ENCODE measurements at regions not wholly inside any gene's neighbourhood (a gene's known extent, or its start where the extent isn't known, plus 50 kb on each side); places are given as distances from the start of the nearest gene placed in this dataset.

GRCh38 chr4:84378983-84379382, 120.1 kb downstream of the NKX6-1 start:
- TF ChIP-seq EZH2phosphoT487 (IDR thresholded peaks at IDR 0.05; ENCODE audit: low read depth), result no peak
- TF ChIP-seq, protein P1, sequence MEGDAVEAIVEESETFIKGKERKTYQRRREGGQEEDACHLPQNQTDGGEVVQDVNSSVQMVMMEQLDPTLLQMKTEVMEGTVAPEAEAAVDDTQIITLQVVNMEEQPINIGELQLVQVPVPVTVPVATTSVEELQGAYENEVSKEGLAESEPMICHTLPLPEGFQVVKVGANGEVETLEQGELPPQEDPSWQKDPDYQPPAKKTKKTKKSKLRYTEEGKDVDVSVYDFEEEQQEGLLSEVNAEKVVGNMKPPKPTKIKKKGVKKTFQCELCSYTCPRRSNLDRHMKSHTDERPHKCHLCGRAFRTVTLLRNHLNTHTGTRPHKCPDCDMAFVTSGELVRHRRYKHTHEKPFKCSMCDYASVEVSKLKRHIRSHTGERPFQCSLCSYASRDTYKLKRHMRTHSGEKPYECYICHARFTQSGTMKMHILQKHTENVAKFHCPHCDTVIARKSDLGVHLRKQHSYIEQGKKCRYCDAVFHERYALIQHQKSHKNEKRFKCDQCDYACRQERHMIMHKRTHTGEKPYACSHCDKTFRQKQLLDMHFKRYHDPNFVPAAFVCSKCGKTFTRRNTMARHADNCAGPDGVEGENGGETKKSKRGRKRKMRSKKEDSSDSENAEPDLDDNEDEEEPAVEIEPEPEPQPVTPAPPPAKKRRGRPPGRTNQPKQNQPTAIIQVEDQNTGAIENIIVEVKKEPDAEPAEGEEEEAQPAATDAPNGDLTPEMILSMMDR (IDR thresholded peaks at IDR 0.05; ENCODE audit: low read depth, low read length), result no peak

Measured in OCI-LY3 (cell line).